Stimulated activated CD4-positive, alpha-beta T cell treated with anti-CD3 and anti-CD28 coated beads, Interleukin-12 subunit alpha, Interleukin-12 subunit beta, amount 100 ng/mL, for 4 hours (primary cell): ENCODE measurements at regions not wholly inside any gene's neighbourhood (a gene's known extent, or its start where the extent isn't known, plus 50 kb on each side); places are given as distances from the start of the nearest gene placed in this dataset.
A peak's percentile ranks its signal among the peaks of the same experiment; 100 is the strongest.
"Not testable (repeated sequence)": the region's sequence is repeated elsewhere in the genome, so short reads cannot be mapped to it uniquely, and the experiment has no call there.

Source experiments
- DNase-seq: peaks from one replicate; pipeline ENCODE4 v3.0.0-alpha.2; 2020

DNA sequence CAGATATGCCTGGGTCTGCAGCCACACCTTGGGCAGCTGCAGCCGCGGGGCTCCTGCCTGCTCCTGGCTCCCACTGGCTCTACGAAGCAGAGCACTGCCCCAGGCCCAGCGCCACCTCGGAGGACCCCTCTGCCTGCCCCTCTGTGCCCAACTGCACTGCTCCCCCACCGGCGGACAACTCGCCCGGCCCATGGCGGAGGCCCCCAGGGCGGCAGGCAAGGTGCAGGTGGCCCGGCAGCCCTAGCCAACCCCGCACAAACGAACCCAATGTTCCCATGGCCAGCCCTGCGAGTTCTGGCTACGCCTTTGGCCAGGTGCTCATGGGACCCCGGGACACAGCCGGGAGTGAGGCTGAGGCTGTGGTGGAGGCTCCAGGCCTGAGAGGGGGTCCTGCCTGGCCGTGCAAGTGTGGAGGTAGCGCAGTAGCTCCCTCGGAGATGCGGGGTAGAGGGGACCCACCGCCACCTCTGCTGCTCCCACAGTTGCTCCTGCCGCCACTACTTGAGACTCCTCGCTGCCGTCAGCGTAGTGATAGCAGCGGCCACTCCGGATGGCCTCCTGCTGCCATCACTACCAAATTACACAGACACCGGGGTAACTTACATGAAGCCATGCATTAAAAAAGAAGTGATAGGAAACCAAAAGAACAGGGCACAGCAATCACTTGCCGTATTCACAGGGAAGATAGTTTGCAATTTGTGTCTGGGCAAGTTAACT, 97.3 kb upstream of the SP4 start:
- DNase-seq: no peak

DNA sequence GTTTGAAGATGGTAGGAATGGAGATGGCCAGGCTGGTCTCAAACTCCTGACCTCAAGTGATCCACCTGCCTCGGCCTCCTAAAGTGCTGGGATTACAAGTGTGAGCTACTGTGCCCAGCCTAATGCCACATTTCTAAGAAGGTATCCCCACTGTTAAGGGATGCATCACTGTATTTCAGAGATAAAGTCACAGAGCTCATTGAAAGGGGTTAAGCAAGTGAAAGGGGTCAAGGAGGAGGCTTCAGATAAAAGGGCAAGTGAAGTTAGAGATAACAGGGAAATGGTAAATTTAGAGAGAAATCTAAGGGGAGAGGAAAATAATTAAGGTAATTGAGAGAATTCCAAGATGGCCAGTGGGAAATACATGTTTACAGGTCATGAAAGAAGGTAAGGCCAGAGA, 93.0 kb upstream of the SP4 start:
- DNase-seq: no peak

DNA sequence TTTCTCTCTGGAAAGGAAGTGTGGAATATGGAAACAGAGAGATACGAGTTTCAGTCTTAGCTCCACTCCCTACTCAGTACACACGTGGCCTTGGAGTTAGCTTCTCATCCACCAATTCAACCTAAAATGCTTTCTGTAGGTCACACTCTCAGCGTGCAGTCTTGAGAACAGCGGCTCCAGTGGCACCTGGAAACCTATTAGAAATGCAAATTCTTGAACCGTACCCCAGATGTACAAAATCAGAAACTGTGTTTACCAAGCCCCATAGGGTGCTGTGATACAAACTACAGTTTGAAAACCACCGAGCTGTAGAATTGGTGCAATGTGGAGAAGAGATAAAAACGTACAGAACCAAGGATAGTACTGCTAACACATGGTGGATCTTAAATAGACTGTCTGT, 91.1 kb upstream of the SP4 start:
- DNase-seq: no peak

DNA sequence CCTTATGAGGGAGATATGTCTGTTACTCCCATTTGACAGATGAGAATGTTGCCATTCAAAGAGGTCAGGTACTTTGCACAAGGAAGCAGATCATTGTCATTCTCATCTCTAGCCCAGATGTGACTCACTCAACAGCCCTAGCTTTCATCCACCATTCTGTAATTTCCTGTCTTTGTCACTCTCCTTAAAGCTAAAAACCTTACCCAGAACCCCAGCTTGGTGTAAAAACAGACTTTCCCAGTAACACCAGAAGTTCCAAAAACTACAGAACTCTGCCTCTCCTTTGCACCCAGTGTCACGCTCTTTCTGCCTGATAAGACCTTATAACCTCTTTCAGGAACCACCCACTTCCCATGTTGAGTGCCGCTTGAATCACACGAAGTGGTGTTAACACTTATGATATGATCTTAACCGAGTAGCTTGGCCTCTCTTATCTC, 89.1 kb upstream of the SP4 start:
- DNase-seq: peak; percentile 29

DNA sequence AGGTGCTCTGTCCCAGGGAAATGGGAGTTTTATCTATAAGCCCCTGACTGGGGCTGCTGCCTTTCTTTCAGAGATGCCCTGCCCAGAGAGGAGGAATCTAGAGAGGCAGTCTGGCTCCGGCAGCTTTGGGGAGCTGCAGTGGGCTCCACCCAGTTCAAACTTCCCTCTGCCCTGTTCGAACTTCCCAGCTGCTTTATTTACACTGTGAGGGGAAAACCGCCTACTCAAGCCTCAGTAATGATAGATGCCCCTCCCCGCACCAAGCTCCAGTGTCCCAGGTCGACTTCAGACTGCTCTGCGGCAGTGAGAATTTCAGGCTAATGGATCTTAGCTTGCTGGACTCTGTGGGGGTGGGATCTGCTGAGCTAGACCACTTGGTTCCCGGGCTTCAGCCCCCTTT, 83.0 kb upstream of the SP4 start:
- not testable (repeated sequence) for DNase-seq

DNA sequence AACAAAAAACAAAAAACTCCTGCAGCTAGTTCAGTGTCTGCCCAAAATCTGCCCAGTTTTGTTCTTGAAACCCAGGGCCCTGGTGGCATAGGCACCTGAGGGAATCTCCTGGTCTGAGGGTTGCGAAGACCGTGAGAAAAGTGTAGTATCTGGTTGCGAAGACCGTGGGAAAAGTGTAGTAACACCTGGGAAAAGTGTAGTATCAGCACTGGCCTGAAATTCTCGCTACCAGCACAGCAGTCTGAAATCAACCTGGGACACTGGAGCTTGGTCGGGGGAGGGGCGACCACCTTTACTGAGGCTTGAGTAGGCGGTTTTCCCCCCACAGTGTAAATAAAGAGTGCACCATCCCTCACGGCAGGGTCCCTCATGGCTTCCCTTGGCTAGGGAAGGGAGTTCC, 82.5 kb upstream of the SP4 start:
- DNase-seq: no peak

DNA sequence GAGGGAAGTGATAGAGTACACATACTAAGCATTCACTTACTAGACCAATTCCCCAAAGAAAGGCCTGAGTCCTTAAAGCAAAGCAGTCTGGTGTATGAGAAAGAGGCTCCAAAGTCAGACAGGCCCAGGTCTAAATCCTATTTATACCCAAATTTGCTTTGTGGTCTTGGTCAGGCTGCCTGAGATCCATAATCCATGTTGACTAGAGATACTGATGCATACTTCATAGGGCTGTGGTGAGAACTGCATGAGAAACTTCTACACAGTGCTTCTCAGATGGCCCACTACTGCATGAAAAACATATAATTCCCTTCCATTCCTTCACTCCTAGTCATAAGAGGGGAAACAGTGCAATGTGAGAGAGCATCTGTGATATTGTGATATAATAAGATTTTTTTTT, 81.6 kb upstream of the SP4 start:
- no peak for DNase-seq

DNA sequence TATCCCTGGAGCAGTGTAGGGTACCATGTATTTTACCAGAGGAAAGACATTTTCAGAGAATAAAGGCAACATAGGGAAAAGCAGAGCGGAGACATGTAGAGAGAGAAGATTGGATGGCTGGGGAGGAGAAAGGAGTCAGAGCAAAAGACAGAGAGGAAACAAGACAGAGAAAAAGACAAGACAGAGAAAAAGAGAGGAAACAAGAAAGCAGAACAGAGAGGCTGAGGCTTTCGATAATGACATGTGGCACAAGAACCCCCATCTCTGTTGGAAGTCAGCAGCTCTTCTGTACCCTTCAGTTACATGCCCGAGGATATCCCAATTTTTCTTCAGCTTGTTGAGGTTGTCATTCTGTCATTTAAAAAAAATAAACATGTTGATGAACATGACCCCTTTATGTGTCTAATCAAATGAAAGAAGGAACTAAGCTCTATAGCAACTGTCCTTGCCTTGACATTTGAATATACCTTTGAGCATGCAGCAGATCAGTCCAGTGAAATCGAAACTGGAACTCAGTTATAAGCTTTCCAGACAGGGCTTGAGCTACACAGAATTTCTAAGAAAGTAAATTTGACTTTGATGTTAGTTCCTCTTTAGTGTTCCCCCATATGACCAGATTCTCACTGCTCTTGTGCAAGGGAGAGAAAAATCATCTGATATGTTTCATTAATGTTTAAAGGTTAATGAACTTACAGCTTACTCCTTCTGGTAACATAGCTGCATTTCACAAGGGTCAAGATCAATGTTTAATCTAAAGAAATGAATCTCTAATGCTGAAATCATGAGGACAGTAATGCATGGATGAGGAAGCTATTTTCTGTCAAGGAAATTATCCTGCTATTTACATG, 75.1 kb upstream of the SP4 start:
- DNase-seq: no peak

DNA sequence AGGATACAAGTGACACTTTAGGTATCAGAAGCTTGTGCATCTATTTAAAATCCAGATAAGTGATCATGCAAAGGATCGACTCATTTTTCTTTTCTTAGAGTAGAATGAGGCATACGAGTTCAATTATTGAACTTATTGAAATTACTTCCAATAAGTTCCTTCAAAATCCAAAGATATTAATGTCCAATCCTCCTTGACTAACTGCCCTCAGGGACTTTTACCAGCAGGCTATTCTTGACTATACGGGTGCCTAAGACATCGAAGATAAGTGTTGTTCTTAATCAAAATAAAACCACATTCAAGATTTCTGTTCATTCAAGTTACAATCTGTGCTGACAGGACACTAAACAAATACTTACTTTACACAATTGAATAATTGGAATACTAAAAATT, 74.5 kb upstream of the SP4 start:
- DNase-seq: no peak

DNA sequence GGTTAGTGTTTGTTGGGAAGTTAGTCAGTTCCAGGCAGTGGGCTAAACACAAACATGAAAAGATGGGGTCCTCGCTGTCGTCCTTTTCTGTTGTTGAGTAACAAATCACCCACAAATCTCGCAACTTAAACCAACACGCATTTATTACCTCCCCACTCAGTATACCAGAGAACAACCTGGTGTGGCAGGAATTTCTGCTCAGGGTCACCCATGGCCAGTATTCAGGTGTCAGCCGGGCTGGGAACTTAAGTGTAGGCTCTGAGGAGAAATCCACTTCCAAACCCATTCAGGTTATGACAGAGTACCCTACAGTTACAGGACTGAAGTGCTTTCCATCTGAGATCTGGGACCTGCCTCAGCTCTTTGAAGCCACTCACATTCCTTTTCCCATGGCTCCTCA, 73.6 kb upstream of the SP4 start:
- no peak for DNase-seq

DNA sequence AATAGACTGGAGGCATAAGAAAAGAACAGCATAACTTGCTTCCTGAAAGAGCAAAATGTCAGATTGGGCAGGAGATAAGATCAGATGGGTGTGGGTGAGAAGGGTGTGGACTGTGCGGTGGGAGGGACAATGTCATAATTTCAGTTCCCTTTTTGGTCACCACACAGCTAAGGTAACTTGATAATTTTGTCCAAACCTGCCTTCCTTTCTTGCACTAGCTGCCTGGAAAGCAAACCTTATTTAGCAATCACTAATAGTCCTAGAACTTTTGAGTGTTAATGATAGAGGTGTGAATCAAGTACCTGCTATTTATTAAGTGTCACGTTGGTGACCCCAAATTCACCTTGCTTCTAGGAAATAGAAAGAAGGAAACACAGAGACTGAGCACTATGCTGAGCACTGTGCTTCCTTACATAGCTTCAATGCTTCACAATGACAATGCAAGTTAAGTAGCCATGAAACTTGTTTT, 72.4 kb upstream of the SP4 start:
- DNase-seq: peak; percentile 21

DNA sequence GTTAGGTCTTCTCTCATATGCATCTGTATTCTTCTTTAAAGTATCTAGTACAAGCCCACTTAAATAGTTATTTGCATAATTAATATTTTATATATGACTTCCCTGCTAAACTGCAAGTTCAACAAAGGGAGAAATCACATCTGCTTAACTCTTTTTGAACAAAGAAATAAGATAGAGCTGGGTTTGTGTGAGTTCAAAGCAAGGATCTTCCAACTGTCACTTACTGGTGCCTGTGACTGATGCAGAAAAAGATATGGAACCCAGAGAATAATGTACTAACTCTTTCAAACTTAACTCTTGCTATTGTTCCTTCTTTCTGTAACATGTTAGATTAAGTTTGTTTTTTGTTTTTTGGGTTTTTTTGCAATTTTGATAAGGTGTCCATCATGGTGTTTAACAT, 71.3 kb upstream of the SP4 start:
- DNase-seq: no peak

DNA sequence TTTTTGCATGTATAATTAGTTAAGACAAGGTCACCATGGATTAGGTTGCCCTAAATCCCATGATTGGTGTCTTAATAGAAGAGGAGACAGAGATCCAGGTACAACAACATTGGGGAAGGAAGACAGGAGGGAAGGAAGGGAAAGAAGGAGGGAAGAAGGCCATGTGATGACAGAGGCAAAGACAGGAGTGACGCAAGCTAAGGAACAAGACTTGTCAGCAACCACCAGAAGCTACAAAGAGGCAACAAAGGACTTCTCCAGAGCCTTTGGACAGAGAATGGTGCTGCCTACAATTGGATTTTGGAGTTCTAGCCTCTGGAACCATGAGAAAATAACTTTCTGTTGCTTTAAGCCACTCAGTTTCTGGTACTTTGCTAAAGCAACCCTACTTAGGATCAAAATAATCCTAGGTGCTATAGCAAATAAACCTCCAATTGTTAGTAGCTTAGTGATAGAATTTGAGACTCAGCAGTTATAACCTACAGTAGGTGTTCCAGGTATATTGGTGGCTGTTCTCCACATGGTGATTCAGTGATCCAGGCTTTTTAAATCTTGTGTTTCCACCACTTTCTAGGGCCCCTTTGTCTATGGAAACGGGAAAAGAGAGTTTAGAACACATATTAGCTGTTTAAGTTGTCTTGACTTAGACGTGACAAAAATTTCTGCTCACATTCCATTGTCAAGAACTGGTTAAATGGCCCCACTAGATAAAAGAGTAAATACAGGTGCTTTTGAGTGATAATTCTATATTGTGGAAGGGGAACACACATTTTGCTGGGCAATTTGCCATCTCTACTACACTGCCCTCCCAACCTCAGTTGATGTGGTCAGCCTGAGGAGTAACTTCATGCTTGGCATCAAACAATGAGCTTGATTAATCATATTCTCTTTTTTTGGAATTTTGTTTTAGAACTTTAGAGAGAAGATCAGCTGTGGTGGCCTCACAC, 70.5 kb upstream of the SP4 start:
- no peak for DNase-seq

DNA sequence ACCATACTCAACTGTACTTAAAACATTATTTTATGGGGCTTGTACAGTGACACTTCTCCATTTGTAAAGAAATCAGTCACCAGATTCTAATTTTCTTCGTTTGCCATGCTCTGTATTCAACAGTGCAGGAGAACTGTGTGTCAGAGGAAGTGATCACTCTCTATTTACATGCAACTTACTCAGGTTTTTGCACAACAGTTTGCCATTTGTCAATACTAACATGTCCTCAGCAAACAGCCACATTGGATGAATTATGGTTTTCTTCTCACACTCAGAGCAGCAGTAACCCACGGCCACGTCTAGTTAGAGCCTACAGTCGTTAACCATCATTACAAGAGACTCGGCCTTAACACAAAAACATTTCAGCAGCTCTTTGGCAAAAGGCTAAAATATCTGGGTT, 69.2 kb upstream of the SP4 start:
- DNase-seq: no peak

DNA sequence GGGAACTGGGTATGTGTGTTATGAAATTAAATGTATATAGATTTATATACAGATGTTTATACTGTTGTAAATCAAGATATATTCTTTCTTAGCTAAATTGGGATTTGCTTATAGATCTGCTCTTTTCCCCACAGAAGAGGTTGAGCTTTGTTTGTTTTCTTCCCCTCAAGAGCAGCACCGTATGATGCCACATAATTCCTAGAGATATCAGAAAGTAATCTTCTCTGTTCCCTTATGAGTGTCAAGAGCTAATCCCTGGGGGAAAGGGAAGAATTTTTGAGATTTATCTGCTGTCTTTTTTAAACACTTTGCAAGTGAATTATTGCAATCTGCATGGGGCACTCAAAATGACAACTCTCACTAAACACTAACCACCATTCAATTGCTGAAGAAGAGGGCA, 68.7 kb upstream of the SP4 start:
- DNase-seq: no peak

DNA sequence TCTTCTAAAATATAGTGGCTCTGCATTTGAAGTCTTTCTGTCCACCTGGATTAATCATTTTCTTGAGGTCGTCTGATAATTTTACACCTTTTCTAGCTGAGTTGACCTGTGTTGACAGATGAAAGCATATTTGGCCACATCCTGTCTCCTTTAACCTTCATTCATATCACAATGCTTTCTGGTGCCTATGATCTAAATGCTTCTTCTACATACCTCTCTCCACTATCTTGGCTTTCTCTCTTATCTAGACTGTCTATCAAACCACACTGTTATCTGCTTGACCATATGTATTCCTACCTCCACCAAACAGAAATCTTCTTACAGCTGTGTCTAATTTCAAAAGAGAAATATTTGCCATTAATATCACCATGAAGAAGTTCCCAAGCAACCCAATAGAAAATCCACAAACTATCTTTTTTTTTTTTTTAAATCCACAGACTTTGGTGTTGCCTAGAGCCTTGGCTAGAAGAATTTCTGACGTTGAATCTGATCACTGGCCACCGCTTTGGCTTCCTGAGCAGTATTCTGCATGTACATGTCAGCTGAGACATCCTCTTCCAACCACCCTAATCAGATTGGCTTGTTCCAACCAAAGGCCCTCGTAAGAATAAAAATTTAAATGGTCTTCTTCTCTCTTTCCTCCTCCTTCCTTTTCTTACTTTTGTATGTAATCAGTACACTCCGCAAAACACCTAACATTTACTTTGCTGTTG, 66.3 kb upstream of the SP4 start:
- DNase-seq: no peak

DNA sequence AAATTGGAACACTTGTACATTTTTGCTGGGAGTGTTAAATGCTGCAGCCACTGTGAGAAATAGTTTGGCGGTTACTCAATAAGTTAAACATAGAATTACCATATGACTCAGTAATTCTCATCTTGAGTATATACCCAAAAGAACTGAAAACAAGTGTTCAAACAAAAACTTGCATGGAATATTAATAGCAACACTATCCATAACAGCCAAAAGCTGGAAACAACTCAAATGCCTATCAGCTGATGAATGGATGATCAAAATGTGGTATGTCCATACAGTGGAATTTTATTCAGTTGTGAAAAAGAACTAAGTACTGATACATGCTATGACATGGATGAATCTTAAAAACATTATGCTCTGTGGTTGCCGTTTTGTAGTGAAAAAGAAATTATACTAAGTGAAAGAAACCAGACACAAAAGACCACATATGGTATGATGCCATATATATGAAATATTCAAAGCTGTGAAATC, 63.0 kb upstream of the SP4 start:
- no peak for DNase-seq

DNA sequence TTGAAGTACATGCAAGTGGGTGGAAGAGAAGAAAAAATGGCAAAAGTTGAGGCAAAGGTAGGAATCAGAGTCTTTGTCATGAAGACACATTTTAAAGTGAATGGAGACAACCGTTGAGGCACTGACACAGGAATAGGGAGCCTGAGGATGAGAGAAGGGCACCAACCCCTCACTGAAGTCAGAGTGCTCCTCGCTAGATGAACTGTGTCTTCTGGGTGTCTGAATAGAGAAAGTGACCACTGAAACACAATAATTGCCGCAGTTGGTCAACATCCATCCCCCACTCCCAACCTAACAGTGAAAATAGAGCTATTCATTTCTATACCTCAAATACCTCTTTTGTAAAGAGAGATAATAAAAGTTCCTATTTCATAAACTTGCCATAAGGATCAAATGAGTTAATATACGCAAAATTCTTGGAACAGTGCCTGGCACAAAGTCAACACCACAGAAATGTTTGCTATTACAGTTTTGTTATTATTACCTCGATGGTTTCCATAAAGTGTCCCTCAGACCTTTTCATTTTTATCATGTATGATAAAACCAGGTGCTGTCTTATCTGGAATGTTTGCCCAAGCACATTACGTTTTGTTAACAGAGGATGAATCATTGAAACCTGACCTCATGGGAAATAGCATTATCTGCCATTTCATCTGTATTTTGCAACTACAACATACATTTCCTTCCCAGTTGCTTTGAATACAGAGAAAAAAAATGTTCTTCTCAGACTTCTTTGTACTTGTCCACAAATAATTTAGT, 61.8 kb upstream of the SP4 start:
- no peak for DNase-seq

DNA sequence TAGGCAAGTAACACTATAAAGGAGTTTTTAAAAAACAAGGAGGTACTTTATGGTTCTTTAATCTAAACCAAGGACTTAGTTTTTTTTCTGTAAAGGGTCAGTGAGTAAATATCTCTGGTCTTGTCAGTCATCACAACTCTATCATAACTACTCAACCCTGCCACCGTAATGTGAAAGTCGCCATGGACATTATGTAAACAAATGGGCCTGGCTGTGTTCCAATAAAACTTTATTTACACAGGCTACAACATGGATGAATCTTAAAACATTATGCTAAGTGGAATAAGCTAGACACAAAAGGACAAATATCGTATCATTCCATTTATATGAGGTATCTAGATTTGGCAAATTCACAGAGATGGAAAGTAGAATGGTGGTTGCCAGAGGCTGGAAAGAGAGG, 60.8 kb upstream of the SP4 start:
- no peak for DNase-seq

DNA sequence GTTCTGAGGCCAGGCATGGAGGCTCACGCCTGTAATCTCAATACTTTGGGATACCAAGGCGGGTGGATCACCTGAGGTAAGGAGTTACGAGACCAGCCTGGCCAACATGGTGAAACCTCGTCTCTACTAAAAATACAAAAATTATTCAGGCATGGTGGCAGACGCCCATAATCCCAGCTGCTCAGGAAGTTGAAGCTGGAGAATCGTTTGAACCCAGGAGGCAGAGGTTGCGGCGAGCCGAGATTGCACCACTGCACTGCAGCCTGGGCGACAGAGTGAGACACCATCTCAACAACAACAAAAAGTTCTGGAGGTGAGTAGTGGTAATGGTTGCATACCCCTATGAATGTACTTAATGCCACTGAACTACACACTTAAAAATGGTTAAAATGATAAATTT, 60.3 kb upstream of the SP4 start:
- no peak for DNase-seq

DNA sequence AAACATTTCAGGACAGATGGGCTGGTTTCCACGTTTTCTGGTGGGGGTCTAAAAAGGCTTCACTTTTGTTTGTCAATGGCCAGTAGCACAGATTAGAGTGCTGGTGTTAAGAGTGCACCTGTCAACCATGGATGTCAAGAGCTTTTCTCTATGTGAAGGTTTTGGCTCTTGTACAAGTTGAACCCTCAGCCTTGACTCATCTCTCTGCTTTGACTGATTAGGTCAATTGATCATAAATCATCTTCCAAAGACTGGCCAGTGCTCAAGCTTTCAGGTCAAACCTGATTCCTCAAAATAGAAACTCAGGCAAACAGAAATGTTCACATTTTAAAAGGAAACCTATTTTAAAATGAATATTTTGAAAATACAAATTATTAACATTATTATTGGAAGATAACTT, 59.6 kb upstream of the SP4 start:
- no peak for DNase-seq
